GM19372 (cell line): ENCODE measurements at regions not wholly inside any gene's neighbourhood (a gene's known extent, or its start where the extent isn't known, plus 50 kb on each side); places are given as distances from the start of the nearest gene placed in this dataset.

Source experiments
- ATAC-seq: cut with Tn5 transposase; IDR thresholded peaks from one replicate; pipeline ENCODE4 v1.9.1; 2021; ENCODE audit warnings: mild to moderate bottlenecking, low read depth, moderate library complexity; ENCODE audit not compliant: unreplicated experiment

GRCh38 chr14:58780185-58780584, 142.4 kb downstream of the DACT1 start:
- ATAC-seq: no peak

- no peak for ATAC-seq
These were observed 142.8 kb downstream of the DACT1 start for GRCh38 chr14:58780605-58781004.

DNA sequence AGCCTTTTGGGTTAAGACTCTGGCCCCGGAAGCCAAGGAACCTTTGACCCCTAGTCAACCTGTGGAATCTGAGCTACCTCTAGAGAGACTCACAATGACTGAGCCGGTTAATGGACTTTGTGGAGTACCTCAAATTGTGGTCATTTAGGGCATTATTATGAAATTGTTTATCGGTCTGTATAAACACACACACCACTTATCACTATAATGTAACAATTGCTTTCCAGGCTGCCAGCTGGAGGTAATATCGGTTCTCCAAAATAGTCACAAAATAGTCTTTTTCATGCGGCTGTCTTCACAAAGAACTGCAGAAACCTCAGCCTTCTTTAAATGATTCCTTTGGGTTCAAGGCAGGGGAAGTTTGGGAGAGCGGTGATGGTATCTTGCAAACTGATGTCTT, 144.2 kb downstream of the DACT1 start:
- ATAC-seq: no peak

- ATAC-seq: no peak
These were observed 146.2 kb downstream of the DACT1 start for GRCh38 chr14:58783792-58784511.

- ATAC-seq: no peak
These were observed 147.2 kb downstream of the DACT1 start for GRCh38 chr14:58784931-58785330.

GRCh38 chr14:58785701-58786100, 147.9 kb downstream of the DACT1 start:
- no peak for ATAC-seq

GRCh38 chr14:58787592-58787991, 149.8 kb downstream of the DACT1 start:
- ATAC-seq: no peak

- no peak for ATAC-seq
These were observed 151.1 kb downstream of the DACT1 start for GRCh38 chr14:58788655-58789503.

- ATAC-seq: no peak
These were observed 152.0 kb downstream of the DACT1 start for GRCh38 chr14:58789736-58790135.

DNA sequence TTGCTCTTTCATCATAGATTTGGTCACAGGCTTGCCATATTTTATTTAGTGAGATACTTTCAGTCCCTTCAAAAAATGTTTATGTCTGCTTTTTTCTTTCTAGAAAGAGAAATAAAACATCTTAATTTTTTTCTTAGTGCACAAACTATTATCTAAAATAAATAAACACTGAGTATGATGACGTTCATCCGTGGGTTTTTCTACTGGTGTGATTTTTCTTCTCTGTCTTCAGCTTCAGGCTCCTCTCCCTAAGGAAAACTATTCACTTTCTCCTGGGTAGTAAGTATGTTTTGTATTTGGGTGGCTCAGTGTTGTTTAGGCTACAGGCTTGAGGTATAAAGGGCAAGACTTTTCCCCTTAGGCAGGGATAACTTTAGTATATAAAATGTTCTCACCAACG, 154.7 kb downstream of the DACT1 start:
- no peak for ATAC-seq

GRCh38 chr14:58793131-58793740, 155.5 kb downstream of the DACT1 start:
- ATAC-seq: no peak

DNA sequence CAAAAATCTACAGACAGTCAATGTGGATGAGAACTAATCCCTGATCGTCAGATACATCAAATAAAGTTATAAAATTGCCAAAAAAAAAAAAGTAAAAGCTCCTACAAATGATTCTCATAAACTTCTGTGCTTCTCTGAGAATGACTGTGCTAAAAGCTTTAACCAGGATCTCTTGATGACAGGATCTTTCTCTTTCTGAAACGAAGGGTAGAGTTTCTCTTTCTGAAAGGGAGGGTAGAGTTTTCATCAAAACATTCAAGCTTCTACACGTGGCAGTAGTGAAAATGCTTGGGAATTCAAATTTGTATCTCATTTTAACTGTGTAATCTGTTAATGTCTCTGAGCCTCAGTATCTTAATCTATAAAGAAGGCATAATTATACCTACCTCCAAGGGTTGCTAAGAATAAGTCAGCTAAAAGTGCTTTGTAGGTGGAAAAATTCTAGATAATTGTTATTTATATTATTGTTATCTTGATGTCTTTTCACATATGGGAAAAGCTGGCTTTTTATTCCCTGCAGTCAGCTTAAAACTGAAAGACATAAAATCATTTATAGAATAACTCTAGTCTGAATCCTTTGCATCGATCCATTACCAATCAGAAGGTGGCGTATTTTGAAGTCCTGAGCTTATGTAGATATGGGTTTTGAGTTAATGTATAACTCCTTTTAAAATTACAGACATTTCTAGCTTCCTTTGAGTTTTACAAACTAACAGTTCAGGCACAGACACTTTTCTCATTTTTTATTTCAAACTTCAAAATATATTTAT, 157.4 kb downstream of the DACT1 start:
- ATAC-seq: no peak

- ATAC-seq: peak; percentile 25
These were observed 158.7 kb downstream of the DACT1 start for GRCh38 chr14:58796242-58797009.

- ATAC-seq: peak; percentile 69
These were observed 159.3 kb downstream of the DACT1 start for GRCh38 chr14:58797010-58797429.

DNA sequence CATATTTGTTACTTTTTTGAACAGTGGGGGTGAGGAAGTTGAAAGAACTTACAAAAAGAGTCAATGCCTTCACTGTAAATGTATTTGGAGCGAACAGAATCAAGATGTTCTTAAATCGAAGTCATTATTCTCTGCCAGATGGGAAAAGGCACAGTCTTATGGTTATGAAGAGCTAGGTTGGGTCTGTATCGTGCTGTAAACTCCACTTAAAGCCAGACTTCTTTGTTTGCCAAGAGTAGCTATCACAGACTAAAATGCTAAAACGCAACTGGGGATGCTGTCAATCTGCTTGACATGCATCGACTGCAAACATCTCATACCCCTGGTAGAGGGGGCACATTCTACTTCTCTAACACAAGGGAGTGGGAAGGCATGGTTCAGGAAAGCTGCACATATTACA, 160.4 kb downstream of the DACT1 start:
- ATAC-seq: no peak

- ATAC-seq: no peak
These were observed 163.3 kb downstream of the DACT1 start for GRCh38 chr14:58801086-58801485.

- ATAC-seq: no peak
These were observed 167.3 kb downstream of the DACT1 start for GRCh38 chr14:58805057-58805456.

- no peak for ATAC-seq
These were observed 168.0 kb downstream of the DACT1 start for GRCh38 chr14:58805605-58806409.

- no peak for ATAC-seq
These were observed 169.4 kb downstream of the DACT1 start for GRCh38 chr14:58807191-58807590.
